MM.1S (cell line): ENCODE measurements at regions not wholly inside any gene's neighbourhood (a gene's known extent, or its start where the extent isn't known, plus 50 kb on each side); places are given as distances from the start of the nearest gene placed in this dataset.

Experiments
- EZH2 ChIP-seq: fragments of 300-600 bp; sonication (generic); optimal IDR thresholded peaks from 2 replicates; pipeline ENCODE3; 2017; ENCODE audit warnings: low read depth, mild to moderate bottlenecking, antibody characterized with exemption, low read length, mixed read lengths
- EZH2phosphoT487 ChIP-seq: fragments of 300-600 bp; sonication (generic); IDR thresholded peaks from 2 replicates; pipeline ENCODE4 v1.6.1; 2018; ENCODE audit warnings: antibody characterized with exemption, low read length
- TF ChIP-seq, protein P1 (sequence below): fragments of 300-600 bp; sonication (generic); IDR thresholded peaks from 2 replicates; pipeline ENCODE4 v1.5.1; 2016; ENCODE audit warnings: antibody characterized with exemption, low read length, mixed read lengths

- TF ChIP-seq, protein P1, sequence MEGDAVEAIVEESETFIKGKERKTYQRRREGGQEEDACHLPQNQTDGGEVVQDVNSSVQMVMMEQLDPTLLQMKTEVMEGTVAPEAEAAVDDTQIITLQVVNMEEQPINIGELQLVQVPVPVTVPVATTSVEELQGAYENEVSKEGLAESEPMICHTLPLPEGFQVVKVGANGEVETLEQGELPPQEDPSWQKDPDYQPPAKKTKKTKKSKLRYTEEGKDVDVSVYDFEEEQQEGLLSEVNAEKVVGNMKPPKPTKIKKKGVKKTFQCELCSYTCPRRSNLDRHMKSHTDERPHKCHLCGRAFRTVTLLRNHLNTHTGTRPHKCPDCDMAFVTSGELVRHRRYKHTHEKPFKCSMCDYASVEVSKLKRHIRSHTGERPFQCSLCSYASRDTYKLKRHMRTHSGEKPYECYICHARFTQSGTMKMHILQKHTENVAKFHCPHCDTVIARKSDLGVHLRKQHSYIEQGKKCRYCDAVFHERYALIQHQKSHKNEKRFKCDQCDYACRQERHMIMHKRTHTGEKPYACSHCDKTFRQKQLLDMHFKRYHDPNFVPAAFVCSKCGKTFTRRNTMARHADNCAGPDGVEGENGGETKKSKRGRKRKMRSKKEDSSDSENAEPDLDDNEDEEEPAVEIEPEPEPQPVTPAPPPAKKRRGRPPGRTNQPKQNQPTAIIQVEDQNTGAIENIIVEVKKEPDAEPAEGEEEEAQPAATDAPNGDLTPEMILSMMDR = no peak
- TF ChIP-seq EZH2 (no peak), EZH2phosphoT487 (no peak)
Observed at GRCh38 chr5:106113922-106114321, 1556.8 kb downstream of the EFNA5 start.
